IMR-90 (cell line): ENCODE measurements at regions not wholly inside any gene's neighbourhood (a gene's known extent, or its start where the extent isn't known, plus 50 kb on each side); places are given as distances from the start of the nearest gene placed in this dataset.

Experiments used
- ATAC-seq: fragments of 200-7000 bp; cut with Tn5 transposase; 2 replicates; pipeline ENCODE4 v1.9.1; 2020; ENCODE audit warnings: low read depth, mild to moderate bottlenecking, moderate library complexity
- BruUV-seq: library from RNA; stranded (reverse); fragments of 400-500 nt; replicated peaks from 2 replicates; lab custom pipeline; 2021; lab: Mats Ljungman, UMichigan
- CTCF ChIA-PET: fragments of 300-600 bp; formaldehyde crosslinking; extraction: SDS; loops from one replicate; lab custom pipeline; 2021; ENCODE audit warnings: antibody characterized with exemption; lab: Yijun Ruan, JAX
- POLR2A ChIA-PET: fragments of 300-600 bp; sonication (Branson Sonifier 250); formaldehyde crosslinking; loops from one replicate; lab custom pipeline; 2022; ENCODE audit warnings: antibody characterized with exemption; ENCODE audit not compliant: unreplicated experiment; lab: Charles Lee
- DNase-seq: peaks from one replicate; pipeline ENCODE4 v3.0.0; 2013
- H2AFZ ChIP-seq: replicated peaks from 2 replicates; pipeline ENCODE3; 2013; ENCODE audit warnings: low read length, mild to moderate bottlenecking; ENCODE audit not compliant: poor library complexity
- H2AK5ac ChIP-seq: 2 replicates; pipeline ENCODE4 v1.6.1; 2013; ENCODE audit warnings: low read depth, low read length, inconsistent platforms
- H2AK9ac ChIP-seq: replicated peaks from 2 replicates; pipeline ENCODE3; 2013; ENCODE audit warnings: mild to moderate bottlenecking, low read depth, low read length, moderate library complexity; ENCODE audit not compliant: poor library complexity
- H2BK120ac ChIP-seq: 2 replicates; pipeline ENCODE4 v1.6.1; 2013; ENCODE audit warnings: low read depth, low read length, inconsistent platforms
- H2BK15ac ChIP-seq: 3 replicates; pipeline ENCODE4 v1.6.1; 2013; ENCODE audit warnings: low read depth, low read length, inconsistent platforms
- H2BK20ac ChIP-seq: 2 replicates; pipeline ENCODE4 v1.6.1; 2013; ENCODE audit warnings: low read depth, mild to moderate bottlenecking, inconsistent platforms, low read length, moderate library complexity
- H2BK5ac ChIP-seq: 2 replicates; pipeline ENCODE4 v1.6.1; 2013; ENCODE audit warnings: mild to moderate bottlenecking, low read depth, low read length, inconsistent platforms; ENCODE audit not compliant: poor library complexity, severe bottlenecking
- H3K14ac ChIP-seq: replicated peaks from 2 replicates; pipeline ENCODE4 v1.6.1; 2013; ENCODE audit warnings: low read depth, low read length, inconsistent platforms
- H3K18ac ChIP-seq: 2 replicates; pipeline ENCODE4 v1.6.1; 2013; ENCODE audit warnings: low read depth, low read length, control low read depth
- H3K23ac ChIP-seq: 2 replicates; pipeline ENCODE4 v1.6.1; 2013; ENCODE audit warnings: low read depth, low read length, inconsistent platforms
- H3K27ac ChIP-seq: 2 replicates; pipeline ENCODE4 v1.5.1; 2013; ENCODE audit warnings: mild to moderate bottlenecking, control low read depth, low read length; ENCODE audit not compliant: insufficient read depth
- H3K27me3 ChIP-seq: 2 replicates; pipeline ENCODE4 v1.6.1; 2013; ENCODE audit warnings: low read length; ENCODE audit not compliant: control insufficient read depth, insufficient read depth
- H3K36me3 ChIP-seq: 2 replicates; pipeline ENCODE4 v1.6.1; 2013; ENCODE audit warnings: low read length, mixed read lengths; ENCODE audit not compliant: control insufficient read depth, insufficient read depth
- H3K4ac ChIP-seq: 2 replicates; pipeline ENCODE4 v1.6.1; 2013; ENCODE audit warnings: low read depth, low read length, inconsistent platforms
- H3K4me1 ChIP-seq: 2 replicates; pipeline ENCODE4 v1.6.1; 2013; ENCODE audit warnings: low read length, mixed read lengths; ENCODE audit not compliant: control insufficient read depth, insufficient read depth
- H3K4me2 ChIP-seq: 2 replicates; pipeline ENCODE4 v1.6.1; 2013; ENCODE audit warnings: low read depth, mild to moderate bottlenecking, control low read depth, low read length, moderate library complexity
- H3K4me3 ChIP-seq: 2 replicates; pipeline ENCODE4 v1.5.1; 2013; ENCODE audit warnings: low read depth, mild to moderate bottlenecking, control low read depth, low read length, moderate library complexity; ENCODE audit not compliant: insufficient read depth
- H3K56ac ChIP-seq: 2 replicates; pipeline ENCODE4 v1.6.1; 2013; ENCODE audit warnings: low read length, inconsistent platforms; ENCODE audit not compliant: insufficient read depth; ENCODE audit errors: extremely low read depth
- H3K79me1 ChIP-seq, 2 experiments: 2 replicates each; pipeline ENCODE4 v1.6.1; 2013; ENCODE audit warnings: low read length in 2 of 2, inconsistent platforms in 1 of 2, low read depth in 1 of 2
- H3K9ac ChIP-seq: 2 replicates; pipeline ENCODE4 v1.6.1; 2013; ENCODE audit warnings: low read depth, low read length, control low read depth
- H3K9me1 ChIP-seq: 2 replicates; pipeline ENCODE4 v1.6.1; 2013; ENCODE audit warnings: low read length, inconsistent platforms; ENCODE audit not compliant: insufficient read depth
- H3K9me3 ChIP-seq: 2 replicates; pipeline ENCODE4 v1.6.1; 2013; ENCODE audit warnings: low read length; ENCODE audit not compliant: control insufficient read depth, insufficient read depth
- H4K20me1 ChIP-seq: 2 replicates; pipeline ENCODE4 v1.6.1; 2013; ENCODE audit warnings: low read length, inconsistent platforms; ENCODE audit not compliant: insufficient read depth
- H4K5ac ChIP-seq: 2 replicates; pipeline ENCODE4 v1.6.1; 2013; ENCODE audit warnings: mild to moderate bottlenecking, low read depth, low read length, control low read depth
- H4K8ac ChIP-seq, 2 experiments: 2 replicates each; pipeline ENCODE4 v1.6.1; 2013; ENCODE audit warnings: low read depth in 2 of 2, low read length in 2 of 2, control low read depth in 1 of 2, inconsistent platforms in 1 of 2
- H4K91ac ChIP-seq: 2 replicates; pipeline ENCODE4 v1.6.1; 2013; ENCODE audit warnings: low read depth, low read length, inconsistent platforms; ENCODE audit not compliant: insufficient read depth
- CEBPB ChIP-seq: IDR thresholded peaks from 2 replicates; pipeline ENCODE4 v1.6.1; 2012; ENCODE audit warnings: low read depth, low read length, improper control_type of control experiment
- WGBS, 2 experiments: methylation state at CpG; one replicate each; pipeline versions ENCODE4 v1.1.5 to v1.1.7; 2013; ENCODE audit warnings: missing lambda C conversion rate in 2 of 2; ENCODE audit not compliant: insufficient read length in 1 of 2; ENCODE audit errors: extremely low coverage in 2 of 2; 5-methylcytosine and 5-hydroxymethylcytosine counted together
- dilution Hi-C: fragments of 300-500 bp; cut with HindIII; formaldehyde crosslinking; loops from one replicate; pipeline ENCODE4 v1.14.3; 2018; ENCODE audit warnings: low sequenced_read_pairs; ENCODE audit not compliant: unreplicated experiment
- in situ Hi-C: fragments of 300-500 bp; cut with MboI; formaldehyde crosslinking; loops from 3 replicates; pipeline ENCODE4 v1.14.3; 2019; ENCODE audit warnings: low sequenced_read_pairs, inconsistent platforms, mixed read lengths
- intact Hi-C: fragments of 100-400 bp; cut with micrococcal nuclease; formaldehyde crosslinking; loops from 2 replicates; pipeline ENCODE4 v1.10.0; 2022
- TF ChIP-seq, protein P1 (sequence below): fragments of 150-350 bp; IDR thresholded peaks from 2 replicates; pipeline ENCODE4 v1.6.1; 2017; ENCODE audit warnings: mild to moderate bottlenecking, antibody characterized with exemption, low read length, low read depth
- TF ChIP-seq, protein P2 (sequence below): conservative IDR thresholded peaks from 2 replicates; pipeline ENCODE4 v1.5.1; 2012; ENCODE audit warnings: mild to moderate bottlenecking, low read depth, low read length, improper control_type of control experiment

DNA sequence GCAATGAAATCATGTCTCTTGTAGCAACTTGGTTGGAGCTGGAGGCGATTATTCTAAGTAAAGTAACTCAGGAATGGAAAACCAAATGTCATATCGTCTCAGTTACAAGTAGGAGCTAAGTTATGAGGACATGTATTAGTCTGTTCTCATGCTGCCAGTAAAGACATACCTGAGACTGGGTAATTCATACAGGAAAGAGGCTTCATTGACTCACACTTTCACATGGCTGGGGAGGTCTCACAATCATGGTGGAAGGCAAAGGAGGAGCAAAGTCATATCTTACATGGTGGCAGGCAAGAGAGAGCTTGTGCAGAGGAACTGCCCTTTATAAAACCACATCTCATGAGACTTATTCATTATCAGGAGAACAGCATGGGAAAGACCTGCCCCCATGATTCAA is 370.1 kb upstream of the PRKCQ start:
- Histone ChIP-seq H4K8ac (no peak overlapping the region), H3K4me2 (no peak overlapping the region), H4K5ac (no peak overlapping the region), H2BK120ac (no peak overlapping the region), H2BK5ac (no peak overlapping the region), H3K56ac (no peak overlapping the region), H2BK20ac (no peak overlapping the region), H3K27ac (no peak overlapping the region), H3K14ac (no peak overlapping the region), H3K23ac (no peak overlapping the region), H3K27me3 (no peaks in the 10 kb centered on the region; the same call in 1 of the 2 replicates), H3K4me3 (no peak overlapping the region), H3K9me1 (no peaks in the 10 kb centered on the region), H4K91ac (no peak overlapping the region), H3K9me3 (no peaks in the 10 kb centered on the region), H2AK9ac (no peak overlapping the region), H2AFZ (no peak overlapping the region), H3K4me1 (peaks cover 2% of the 10 kb centered on the region; the same call in 1 of the 2 replicates), H2AK5ac (no peak overlapping the region), H3K79me1 (no peaks in the 10 kb centered on the region), H4K20me1 (no peaks in the 10 kb centered on the region), H3K18ac (no peak overlapping the region), H3K36me3 (no peaks in the 10 kb centered on the region), H3K9ac (no peak overlapping the region), H3K4ac (no peak overlapping the region), H2BK15ac (no peak overlapping the region)
- POLR2A ChIA-PET: no interaction called here
- no CpG with 5 or more reads among the region's 2 CpGs for WGBS, 2 experiments
- DNase-seq: no peak
- BruUV-seq: no TSS peak
- intact Hi-C loops: no loop called here
- in situ Hi-C loops: no loop called here
- TF ChIP-seq, protein P1, sequence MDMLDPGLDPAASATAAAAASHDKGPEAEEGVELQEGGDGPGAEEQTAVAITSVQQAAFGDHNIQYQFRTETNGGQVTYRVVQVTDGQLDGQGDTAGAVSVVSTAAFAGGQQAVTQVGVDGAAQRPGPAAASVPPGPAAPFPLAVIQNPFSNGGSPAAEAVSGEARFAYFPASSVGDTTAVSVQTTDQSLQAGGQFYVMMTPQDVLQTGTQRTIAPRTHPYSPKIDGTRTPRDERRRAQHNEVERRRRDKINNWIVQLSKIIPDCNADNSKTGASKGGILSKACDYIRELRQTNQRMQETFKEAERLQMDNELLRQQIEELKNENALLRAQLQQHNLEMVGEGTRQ: no peak
- no peak for TF ChIP-seq CEBPB
- TF ChIP-seq, protein P2, sequence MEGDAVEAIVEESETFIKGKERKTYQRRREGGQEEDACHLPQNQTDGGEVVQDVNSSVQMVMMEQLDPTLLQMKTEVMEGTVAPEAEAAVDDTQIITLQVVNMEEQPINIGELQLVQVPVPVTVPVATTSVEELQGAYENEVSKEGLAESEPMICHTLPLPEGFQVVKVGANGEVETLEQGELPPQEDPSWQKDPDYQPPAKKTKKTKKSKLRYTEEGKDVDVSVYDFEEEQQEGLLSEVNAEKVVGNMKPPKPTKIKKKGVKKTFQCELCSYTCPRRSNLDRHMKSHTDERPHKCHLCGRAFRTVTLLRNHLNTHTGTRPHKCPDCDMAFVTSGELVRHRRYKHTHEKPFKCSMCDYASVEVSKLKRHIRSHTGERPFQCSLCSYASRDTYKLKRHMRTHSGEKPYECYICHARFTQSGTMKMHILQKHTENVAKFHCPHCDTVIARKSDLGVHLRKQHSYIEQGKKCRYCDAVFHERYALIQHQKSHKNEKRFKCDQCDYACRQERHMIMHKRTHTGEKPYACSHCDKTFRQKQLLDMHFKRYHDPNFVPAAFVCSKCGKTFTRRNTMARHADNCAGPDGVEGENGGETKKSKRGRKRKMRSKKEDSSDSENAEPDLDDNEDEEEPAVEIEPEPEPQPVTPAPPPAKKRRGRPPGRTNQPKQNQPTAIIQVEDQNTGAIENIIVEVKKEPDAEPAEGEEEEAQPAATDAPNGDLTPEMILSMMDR: no peak
- CTCF ChIA-PET: no interaction called here
- dilution Hi-C loops: no loop called here
- ATAC-seq: no peak
